ENCODE measurements at regions not wholly inside any gene's neighbourhood (a gene's known extent, or its start where the extent isn't known, plus 50 kb on each side); places are given as distances from the start of the nearest gene placed in this dataset.

DNA sequence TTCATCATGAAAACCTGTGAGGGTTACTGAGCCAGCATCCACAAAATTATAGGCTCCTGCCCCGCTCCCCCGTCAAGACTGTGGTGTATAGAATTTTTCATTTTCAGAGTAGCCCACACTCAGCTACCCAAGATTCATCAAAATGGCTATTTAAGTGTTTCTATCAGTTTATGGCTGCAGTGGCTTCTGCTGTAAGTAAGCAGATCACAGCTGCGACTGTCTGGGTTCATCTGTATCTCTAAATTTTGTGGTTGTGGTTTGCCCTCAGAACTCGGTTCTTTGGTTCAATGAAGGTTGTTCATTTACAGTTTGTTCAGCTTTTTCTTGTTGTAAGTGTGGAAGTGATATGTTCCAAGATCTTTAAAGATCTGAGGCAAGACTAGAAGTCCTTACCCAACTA is 284.2 kb downstream of the DOK5 start:
- H3K4me2 ChIP-seq: no peak overlapping the region
- no peaks in the 10 kb centered on the region for H3K9me2 ChIP-seq (replicated peaks; ENCODE audit: insufficient read depth)
- TF ChIP-seq EZH2phosphoT487 (IDR thresholded peaks at IDR 0.05; ENCODE audit: low read depth, severe bottlenecking, unreplicated experiment) (no peak), EZH2 (IDR thresholded peaks at IDR 0.05; ENCODE audit: borderline replicate concordance) (no peak)
- TF ChIP-seq, protein P1, sequence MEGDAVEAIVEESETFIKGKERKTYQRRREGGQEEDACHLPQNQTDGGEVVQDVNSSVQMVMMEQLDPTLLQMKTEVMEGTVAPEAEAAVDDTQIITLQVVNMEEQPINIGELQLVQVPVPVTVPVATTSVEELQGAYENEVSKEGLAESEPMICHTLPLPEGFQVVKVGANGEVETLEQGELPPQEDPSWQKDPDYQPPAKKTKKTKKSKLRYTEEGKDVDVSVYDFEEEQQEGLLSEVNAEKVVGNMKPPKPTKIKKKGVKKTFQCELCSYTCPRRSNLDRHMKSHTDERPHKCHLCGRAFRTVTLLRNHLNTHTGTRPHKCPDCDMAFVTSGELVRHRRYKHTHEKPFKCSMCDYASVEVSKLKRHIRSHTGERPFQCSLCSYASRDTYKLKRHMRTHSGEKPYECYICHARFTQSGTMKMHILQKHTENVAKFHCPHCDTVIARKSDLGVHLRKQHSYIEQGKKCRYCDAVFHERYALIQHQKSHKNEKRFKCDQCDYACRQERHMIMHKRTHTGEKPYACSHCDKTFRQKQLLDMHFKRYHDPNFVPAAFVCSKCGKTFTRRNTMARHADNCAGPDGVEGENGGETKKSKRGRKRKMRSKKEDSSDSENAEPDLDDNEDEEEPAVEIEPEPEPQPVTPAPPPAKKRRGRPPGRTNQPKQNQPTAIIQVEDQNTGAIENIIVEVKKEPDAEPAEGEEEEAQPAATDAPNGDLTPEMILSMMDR (IDR thresholded peaks at IDR 0.05; ENCODE audit: poor library complexity): no peak
- no peaks in the 10 kb centered on the region for H3K9me3 ChIP-seq (ENCODE audit: low read depth)
- no peak for DNase-seq (ENCODE audit: low spot score)
- no peaks in the 10 kb centered on the region for H3K79me2 ChIP-seq
- 89% methylated on average over 4 of the region's 4 CpGs for WGBS (ENCODE audit: low lambda C conversion rate, missing lambda C conversion rate)
- no peaks in the 10 kb centered on the region for H3K36me3 ChIP-seq (replicated peaks; ENCODE audit: insufficient read depth, low read depth)
- H3K27ac ChIP-seq: no peak overlapping the region
- no peak overlapping the region for H2AFZ ChIP-seq
- no peaks in the 10 kb centered on the region for H3K4me1 ChIP-seq (ENCODE audit: insufficient read depth)
- no peak overlapping the region for H3K4me3 ChIP-seq
- H3K27me3 ChIP-seq: no peaks in the 10 kb centered on the region
- H4K20me1 ChIP-seq (ENCODE audit: insufficient read depth, poor library complexity, severe bottlenecking): no peaks in the 10 kb centered on the region

DNA sequence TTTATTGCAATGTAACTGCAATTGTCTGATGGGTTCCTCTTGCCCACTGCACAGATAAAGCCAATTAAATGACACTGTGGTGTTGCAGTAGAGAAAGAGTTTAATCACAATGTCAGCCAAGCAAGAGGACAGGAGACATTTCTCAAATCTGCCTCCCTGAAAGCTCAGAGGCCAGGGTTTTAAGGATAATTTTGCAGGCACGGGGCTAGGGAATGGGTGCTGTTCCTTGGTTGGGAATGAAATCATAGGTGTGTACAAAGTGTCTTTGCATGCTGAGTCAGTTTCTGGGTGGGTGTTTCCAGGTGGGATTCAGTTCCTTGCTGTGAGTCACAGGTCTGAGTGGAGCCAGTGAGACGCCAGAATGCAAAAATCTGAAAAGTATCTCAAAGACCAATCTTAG is 271.4 kb downstream of the DOK5 start:
- Histone ChIP-seq H3K9me2 (replicated peaks; ENCODE audit: insufficient read depth) (no peaks in the 10 kb centered on the region), H3K4me1 (ENCODE audit: insufficient read depth) (no peaks in the 10 kb centered on the region), H3K79me2 (no peaks in the 10 kb centered on the region), H3K4me3 (no peak overlapping the region), H4K20me1 (ENCODE audit: insufficient read depth, poor library complexity, severe bottlenecking) (no peaks in the 10 kb centered on the region), H2AFZ (no peak overlapping the region), H3K4me2 (no peak overlapping the region), H3K27me3 (no peaks in the 10 kb centered on the region), H3K27ac (no peak overlapping the region), H3K36me3 (replicated peaks; ENCODE audit: insufficient read depth, low read depth) (no peaks in the 10 kb centered on the region), H3K9me3 (ENCODE audit: low read depth) (no peaks in the 10 kb centered on the region)
- no peak for DNase-seq (ENCODE audit: low spot score)
- 85% methylated on average over 2 of the region's 2 CpGs for WGBS (ENCODE audit: low lambda C conversion rate, missing lambda C conversion rate)
- no peak for TF ChIP-seq EZH2phosphoT487 (IDR thresholded peaks at IDR 0.05; ENCODE audit: low read depth, severe bottlenecking, unreplicated experiment)
- TF ChIP-seq, protein P1 (IDR thresholded peaks at IDR 0.05; ENCODE audit: poor library complexity): no peak
- TF ChIP-seq EZH2 (IDR thresholded peaks at IDR 0.05; ENCODE audit: borderline replicate concordance): no peak

DNA sequence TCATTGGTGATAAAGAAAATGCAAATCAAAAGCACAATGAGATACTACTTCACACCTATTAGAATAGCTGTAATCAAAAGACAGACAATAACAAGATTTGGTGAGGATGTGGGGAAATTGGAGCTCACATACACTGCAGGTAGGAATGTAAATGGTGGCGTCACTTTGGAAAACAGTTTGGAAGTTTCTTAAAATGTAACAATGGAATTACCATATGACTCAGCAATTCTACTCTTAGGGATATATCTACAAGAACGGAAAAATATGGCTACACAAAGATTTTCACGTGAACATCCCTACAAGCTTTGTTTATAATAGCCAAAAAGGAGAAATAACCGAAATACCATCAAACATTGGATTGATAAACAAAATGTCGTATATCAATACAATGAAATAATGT is 270.4 kb downstream of the DOK5 start:
- no peak for TF ChIP-seq EZH2phosphoT487 (IDR thresholded peaks at IDR 0.05; ENCODE audit: low read depth, severe bottlenecking, unreplicated experiment)
- TF ChIP-seq, protein P1 (IDR thresholded peaks at IDR 0.05; ENCODE audit: poor library complexity): no peak
- TF ChIP-seq EZH2 (IDR thresholded peaks at IDR 0.05; ENCODE audit: borderline replicate concordance): no peak
- no peaks in the 10 kb centered on the region for H3K27me3 ChIP-seq
- no peak overlapping the region for H3K27ac ChIP-seq
- DNase-seq (ENCODE audit: low spot score): no peak
- no peaks in the 10 kb centered on the region for H3K36me3 ChIP-seq (replicated peaks; ENCODE audit: insufficient read depth, low read depth)
- no peak overlapping the region for H3K4me2 ChIP-seq
- no peaks in the 10 kb centered on the region for H3K4me1 ChIP-seq (ENCODE audit: insufficient read depth)
- no peaks in the 10 kb centered on the region for H3K9me2 ChIP-seq (replicated peaks; ENCODE audit: insufficient read depth)
- H3K79me2 ChIP-seq: no peaks in the 10 kb centered on the region
- H3K9me3 ChIP-seq (ENCODE audit: low read depth): no peaks in the 10 kb centered on the region
- H4K20me1 ChIP-seq (ENCODE audit: insufficient read depth, poor library complexity, severe bottlenecking): no peaks in the 10 kb centered on the region
- WGBS (ENCODE audit: low lambda C conversion rate, missing lambda C conversion rate): 88% methylated on average over 5 of the region's 5 CpGs
- H2AFZ ChIP-seq: no peak overlapping the region
- H3K4me3 ChIP-seq: no peak overlapping the region

DNA sequence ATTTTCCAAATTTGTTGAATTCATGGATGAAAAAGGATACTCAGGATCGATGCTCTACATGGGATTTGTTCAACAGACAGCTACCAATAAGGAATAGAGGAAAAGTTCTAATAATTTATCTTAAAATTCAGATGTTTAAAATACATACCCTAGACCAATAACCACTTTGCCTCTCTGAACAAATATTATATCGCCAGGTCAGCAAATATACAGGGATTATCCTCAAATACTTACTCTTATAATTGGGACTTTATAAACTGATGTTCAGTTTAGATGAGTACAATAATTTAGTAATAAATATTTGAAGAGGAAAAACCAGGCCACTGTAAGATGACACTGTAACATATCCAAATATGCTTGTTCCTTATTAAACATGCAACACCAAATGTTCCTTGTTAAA is 268.7 kb downstream of the DOK5 start:
- no peak for DNase-seq (ENCODE audit: low spot score)
- H3K4me1 ChIP-seq (ENCODE audit: insufficient read depth): no peaks in the 10 kb centered on the region
- H3K4me3 ChIP-seq: no peak overlapping the region
- no peaks in the 10 kb centered on the region for H3K9me3 ChIP-seq (ENCODE audit: low read depth)
- no peaks in the 10 kb centered on the region for H3K79me2 ChIP-seq
- no peaks in the 10 kb centered on the region for H3K27me3 ChIP-seq
- H2AFZ ChIP-seq: no peak overlapping the region
- H3K4me2 ChIP-seq: no peak overlapping the region
- no peaks in the 10 kb centered on the region for H4K20me1 ChIP-seq (ENCODE audit: insufficient read depth, poor library complexity, severe bottlenecking)
- no peak overlapping the region for H3K27ac ChIP-seq
- H3K9me2 ChIP-seq (replicated peaks; ENCODE audit: insufficient read depth): no peaks in the 10 kb centered on the region
- no peaks in the 10 kb centered on the region for H3K36me3 ChIP-seq (replicated peaks; ENCODE audit: insufficient read depth, low read depth)
- WGBS (ENCODE audit: low lambda C conversion rate, missing lambda C conversion rate): 94% methylated on average over 2 of the region's 2 CpGs
- TF ChIP-seq, protein P1 (IDR thresholded peaks at IDR 0.05; ENCODE audit: poor library complexity): no peak
- TF ChIP-seq EZH2 (IDR thresholded peaks at IDR 0.05; ENCODE audit: borderline replicate concordance) (no peak), EZH2phosphoT487 (IDR thresholded peaks at IDR 0.05; ENCODE audit: low read depth, severe bottlenecking, unreplicated experiment) (no peak)
